Mucosa of descending colon (tissue), 3 donors: ENCODE measurements at regions not wholly inside any gene's neighbourhood (a gene's known extent, or its start where the extent isn't known, plus 50 kb on each side); places are given as distances from the start of the nearest gene placed in this dataset.
A peak's percentile ranks its signal among the peaks of the same experiment; 100 is the strongest.
"Not testable (repeated sequence)": the region's sequence is repeated elsewhere in the genome, so short reads cannot be mapped to it uniquely, and the experiment has no call there.

ENCODE experiments used
- ATAC-seq: fragments of 200-7000 bp; cut with Tn5 transposase; one replicate; pipeline ENCODE4 v1.9.1; 2020; ENCODE audit warnings: mild to moderate bottlenecking, moderate library complexity
- DNase-seq, 3 donors: peaks; one replicate each; pipeline ENCODE4 v3.0.0-alpha.2; 2020
- H3K36me3 ChIP-seq: fragments of 200-600 bp; one replicate; pipeline ENCODE4 v1.8.0; 2021; ENCODE audit warnings: low read depth, mild to moderate bottlenecking
- H3K4me1 ChIP-seq: fragments of 200-600 bp; one replicate; pipeline ENCODE4 v1.8.0; 2021; ENCODE audit warnings: low read depth, mild to moderate bottlenecking
- H3K4me3 ChIP-seq: fragments of 200-600 bp; one replicate; pipeline ENCODE4 v1.8.0; 2021; ENCODE audit warnings: mild to moderate bottlenecking
- H3K9me3 ChIP-seq: fragments of 200-600 bp; one replicate; pipeline ENCODE4 v1.8.0; 2021; ENCODE audit warnings: mild to moderate bottlenecking
- CTCF ChIP-seq: fragments of 200-600 bp; IDR thresholded peaks from one replicate; pipeline ENCODE4 v1.8.0; 2022; ENCODE audit warnings: antibody characterized with exemption, mild to moderate bottlenecking
- intact Hi-C, 2 donors: fragments of 100-400 bp; cut with DNase I in 1 of 2; cut with micrococcal nuclease in 1 of 2; formaldehyde crosslinking; loops; one replicate each; pipeline versions ENCODE4 v1.11.0 to v1.11.1; 2022; cut with DNase I, micrococcal nuclease
- donor health status: DM: no; HTN: no; CAD: no; lungs with moderate emphysema.
- donor health status: DM: no; HTN: no; CAD: no.
- donor health status: DM: no; HTN: yes; CAD: no.

GRCh38 chr17:27956601-27957445, 63.7 kb upstream of the LYRM9 start:
- DNase-seq = no peak
- TF ChIP-seq CTCF = no peak
- H3K9me3 ChIP-seq = no peaks in the 10 kb centered on the region

GRCh38 chr17:27957446-27957793, 64.3 kb upstream of the LYRM9 start:
- H3K4me3 ChIP-seq, ATAC-seq, H3K9me3 ChIP-seq, H3K36me3 ChIP-seq, intact Hi-C loops, H3K4me1 ChIP-seq, DNase-seq: not testable (repeated sequence)

More at GRCh38 chr17:27956601-27957445, 63.7 kb upstream of the LYRM9 start:
- H3K4me3 ChIP-seq = no peak overlapping the region
- no peaks in the 10 kb centered on the region for H3K4me1 ChIP-seq
- intact Hi-C loops = no loop called here
- no peaks in the 10 kb centered on the region for H3K36me3 ChIP-seq
- peak; percentile 20 for ATAC-seq

- ATAC-seq (no peak), DNase-seq (no peak)
- no peaks in the 10 kb centered on the region for H3K4me1 ChIP-seq
- H3K4me3 ChIP-seq = no peak overlapping the region
- intact Hi-C loops = no loop called here
- H3K9me3 ChIP-seq = no peaks in the 10 kb centered on the region
- TF ChIP-seq CTCF = no peak
- no peaks in the 10 kb centered on the region for H3K36me3 ChIP-seq
These were observed 65.7 kb upstream of the LYRM9 start for GRCh38 chr17:27958708-27959381.

- no peak for ATAC-seq
These were observed 66.2 kb upstream of the LYRM9 start for GRCh38 chr17:27959382-27959709.

GRCh38 chr17:27960183-27960849, 67.2 kb upstream of the LYRM9 start:
- Histone ChIP-seq H3K4me3 (no peak overlapping the region), H3K36me3 (no peaks in the 10 kb centered on the region), H3K4me1 (no peaks in the 10 kb centered on the region), H3K9me3 (no peaks in the 10 kb centered on the region)
- DNase-seq (no peak), ATAC-seq (peak; percentile 59)
- no peak for TF ChIP-seq CTCF
- intact Hi-C loops = no loop called here

More at GRCh38 chr17:27959382-27959709, 66.2 kb upstream of the LYRM9 start:
- Histone ChIP-seq H3K9me3 (no peaks in the 10 kb centered on the region), H3K4me1 (no peaks in the 10 kb centered on the region), H3K4me3 (no peak overlapping the region), H3K36me3 (no peaks in the 10 kb centered on the region)
- no peak for TF ChIP-seq CTCF
- intact Hi-C loops = no loop called here
- DNase-seq = no peak

- intact Hi-C loops, H3K36me3 ChIP-seq, H3K9me3 ChIP-seq, H3K4me3 ChIP-seq, ATAC-seq, H3K4me1 ChIP-seq, DNase-seq: not testable (repeated sequence)
These were observed 69.4 kb upstream of the LYRM9 start for GRCh38 chr17:27962581-27962980.
